Heart left ventricle (tissue), 13 donors: ENCODE measurements at regions not wholly inside any gene's neighbourhood (a gene's known extent, or its start where the extent isn't known, plus 50 kb on each side); places are given as distances from the start of the nearest gene placed in this dataset.

Experiments used
- CTCF ChIP-seq, 12 donors: fragments of 200-600 bp; sonication (generic) in 4 of 12; IDR thresholded peaks; one replicate each; pipeline versions ENCODE4 v1.5.0 to v1.8.0; 2018 to 2022; ENCODE audit warnings: antibody characterized with exemption in 12 of 12, mild to moderate bottlenecking in 5 of 12
- POLR2A ChIP-seq, 2 donors: fragments of 450-650 bp; IDR thresholded peaks; one replicate each; pipeline ENCODE4 v1.6.1; 2017; ENCODE audit warnings: antibody characterized with exemption in 2 of 2, mild to moderate bottlenecking in 2 of 2, moderate library complexity in 2 of 2
- donor health status: ischemic (EF 13 %, LVEDD 7.1; RV severe dilation, severe dysfunction).
- donor health status: DM: no; HTN: yes; CAD: no.
- donor health status: DM: no; HTN: no; CAD: no.
- donor health status: ischemic (EF 25% LVEDD 6.9; RV normal size, moderate dysfunction).
- donor health status: ischemic (EF 25% LVEDD 5.7; RV mildly dilated, moderate dysfunction).
- donor health status: ischemic (EF 35%, LVEDD 5.7; RV mildly dilated, moderate dysfunction).
- donor health status: nonischemic (EF 11% LVEDD 7.7; RV severe dilation, severe dysfunction).
- donor health status: DM: yes; HTN: yes; CAD: no.
- donor health status: PGD.
- donor health status: ischemic (EF 29% LVEDD 5.4; RV normal size, mild dysfunction).
- donor health status: nonischemic (EF 23%, LVEDD 6.1; RV moderate dilation, normal function).

- TF ChIP-seq CTCF (IDR thresholded peaks at IDR 0.05): no peak
- TF ChIP-seq POLR2A (IDR thresholded peaks at IDR 0.05): no peak
Observed at GRCh38 chr5:168128111-168128510, 163.3 kb upstream of the WWC1 start.
